ENCODE measurements at regions not wholly inside any gene's neighbourhood (a gene's known extent, or its start where the extent isn't known, plus 50 kb on each side); places are given as distances from the start of the nearest gene placed in this dataset.

DNA sequence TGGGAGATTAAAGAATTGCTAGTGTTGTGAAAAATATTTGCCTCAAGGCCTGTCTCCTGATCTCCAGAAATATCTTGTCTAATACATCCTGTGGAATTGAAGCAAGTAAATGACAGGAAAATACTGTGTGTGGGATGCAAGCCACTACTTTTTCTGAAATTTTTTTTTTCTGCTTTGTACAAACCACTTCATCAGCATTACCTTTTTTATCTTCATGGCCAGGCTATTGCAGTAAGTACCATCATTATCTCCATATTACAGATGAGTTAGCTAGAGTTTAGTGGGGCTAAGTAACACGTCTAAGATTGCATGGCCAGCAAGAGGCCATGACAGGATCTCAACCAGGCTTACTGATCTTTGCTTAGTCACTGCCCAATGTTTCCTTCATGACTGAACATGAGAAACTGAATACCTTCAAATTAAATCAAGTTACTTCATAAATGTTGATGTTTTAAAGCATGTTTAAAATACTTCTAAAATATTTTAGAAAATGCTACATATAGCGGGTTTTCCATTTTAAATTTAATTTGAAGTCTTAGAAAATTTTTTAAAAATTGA lies 273.7 kb downstream of the SLC6A15 start:
- no peak overlapping the region for H3K4me3 ChIP-seq (ENCODE audit: low read depth, low read length)
- TF ChIP-seq, protein P1, sequence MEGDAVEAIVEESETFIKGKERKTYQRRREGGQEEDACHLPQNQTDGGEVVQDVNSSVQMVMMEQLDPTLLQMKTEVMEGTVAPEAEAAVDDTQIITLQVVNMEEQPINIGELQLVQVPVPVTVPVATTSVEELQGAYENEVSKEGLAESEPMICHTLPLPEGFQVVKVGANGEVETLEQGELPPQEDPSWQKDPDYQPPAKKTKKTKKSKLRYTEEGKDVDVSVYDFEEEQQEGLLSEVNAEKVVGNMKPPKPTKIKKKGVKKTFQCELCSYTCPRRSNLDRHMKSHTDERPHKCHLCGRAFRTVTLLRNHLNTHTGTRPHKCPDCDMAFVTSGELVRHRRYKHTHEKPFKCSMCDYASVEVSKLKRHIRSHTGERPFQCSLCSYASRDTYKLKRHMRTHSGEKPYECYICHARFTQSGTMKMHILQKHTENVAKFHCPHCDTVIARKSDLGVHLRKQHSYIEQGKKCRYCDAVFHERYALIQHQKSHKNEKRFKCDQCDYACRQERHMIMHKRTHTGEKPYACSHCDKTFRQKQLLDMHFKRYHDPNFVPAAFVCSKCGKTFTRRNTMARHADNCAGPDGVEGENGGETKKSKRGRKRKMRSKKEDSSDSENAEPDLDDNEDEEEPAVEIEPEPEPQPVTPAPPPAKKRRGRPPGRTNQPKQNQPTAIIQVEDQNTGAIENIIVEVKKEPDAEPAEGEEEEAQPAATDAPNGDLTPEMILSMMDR (IDR thresholded peaks at IDR 0.05; ENCODE audit: borderline replicate concordance, insufficient read depth, low read depth, low read length): no peak

DNA sequence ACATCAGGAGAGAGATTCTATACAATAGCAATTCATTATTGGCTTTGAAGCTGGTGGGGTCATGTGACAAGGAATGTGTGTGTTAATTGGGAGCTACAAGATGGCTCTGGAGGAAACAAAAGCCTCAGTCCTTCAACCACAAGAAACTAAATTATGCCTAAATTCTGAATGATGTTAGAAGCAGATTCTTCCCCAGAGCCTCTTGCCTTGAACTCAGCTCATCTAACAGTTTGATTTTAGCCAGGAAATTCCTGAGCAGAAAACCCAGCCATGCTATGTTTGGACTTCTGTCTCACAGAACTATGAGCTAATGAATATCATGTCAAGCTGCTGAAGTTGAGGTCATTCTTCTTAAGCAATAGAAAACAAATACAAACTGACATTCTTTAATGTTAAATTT lies 274.7 kb downstream of the SLC6A15 start:
- TF ChIP-seq, protein P1 (IDR thresholded peaks at IDR 0.05; ENCODE audit: borderline replicate concordance, insufficient read depth, low read depth, low read length): no peak
- H3K4me3 ChIP-seq (ENCODE audit: low read depth, low read length): no peak overlapping the region

DNA sequence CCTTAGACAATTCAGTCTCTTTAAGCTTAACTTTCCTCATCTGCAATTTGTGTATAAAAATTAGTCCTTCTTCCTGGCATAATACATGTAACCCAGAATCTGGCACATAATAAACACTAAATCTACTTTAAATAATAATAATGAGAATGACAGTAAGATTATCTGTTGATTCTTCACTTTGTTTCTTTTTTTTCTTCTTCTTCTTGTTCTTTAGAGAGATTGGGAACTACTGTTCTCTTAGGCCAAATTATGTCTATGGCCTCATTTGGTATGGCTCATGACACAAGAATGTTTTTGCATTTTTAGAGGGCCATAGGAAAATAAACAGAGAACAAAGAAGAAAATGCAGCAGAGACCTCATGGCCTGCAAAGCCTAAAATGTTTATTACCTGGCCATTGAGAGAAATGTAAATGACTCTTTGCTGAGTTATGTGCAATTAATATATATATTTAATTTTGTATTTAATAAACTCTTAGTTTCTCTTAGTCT lies 275.8 kb downstream of the SLC6A15 start:
- TF ChIP-seq, protein P1 (IDR thresholded peaks at IDR 0.05; ENCODE audit: borderline replicate concordance, insufficient read depth, low read depth, low read length): no peak
- no peak overlapping the region for H3K4me3 ChIP-seq (ENCODE audit: low read depth, low read length)

DNA sequence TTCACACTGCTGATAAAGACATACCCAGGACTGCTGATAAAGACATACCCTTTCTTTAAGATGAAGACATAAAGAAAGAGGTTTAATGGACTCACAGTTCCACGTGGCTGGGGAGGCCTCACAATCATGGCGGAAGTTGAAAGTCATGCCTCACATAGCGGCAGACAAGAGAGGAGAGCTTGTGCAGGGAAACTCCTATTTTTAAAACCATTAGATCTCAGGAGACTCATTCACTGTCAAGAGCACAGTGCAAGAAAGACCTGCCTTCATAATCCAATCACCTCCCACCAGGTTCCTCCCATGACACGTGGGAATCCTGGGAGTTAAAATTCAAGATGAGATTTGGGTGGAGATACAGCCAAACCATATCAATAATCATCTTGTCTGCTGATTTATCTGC lies 278.1 kb downstream of the SLC6A15 start:
- no peak overlapping the region for H3K4me3 ChIP-seq (ENCODE audit: low read depth, low read length)
- TF ChIP-seq, protein P1 (IDR thresholded peaks at IDR 0.05; ENCODE audit: borderline replicate concordance, insufficient read depth, low read depth, low read length): no peak

DNA sequence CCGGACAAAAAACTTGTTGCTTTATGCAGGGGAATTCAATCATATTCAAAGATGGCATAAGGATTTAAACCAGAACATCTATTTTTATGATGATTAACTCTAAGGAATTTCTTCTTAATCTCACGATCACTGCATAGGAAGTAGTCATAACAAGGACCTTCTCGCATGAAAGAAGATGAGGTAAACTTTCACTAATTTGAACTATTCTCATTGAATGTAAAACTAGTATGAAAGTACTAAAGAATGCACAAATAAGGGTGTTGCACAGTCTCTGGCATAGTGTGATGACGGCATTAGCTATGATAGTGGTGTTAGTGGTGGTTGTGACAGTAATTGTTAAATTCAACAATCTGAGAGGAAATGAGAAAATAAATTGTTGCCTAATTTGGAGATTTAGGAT lies 280.0 kb downstream of the SLC6A15 start:
- TF ChIP-seq, protein P1 (IDR thresholded peaks at IDR 0.05; ENCODE audit: borderline replicate concordance, insufficient read depth, low read depth, low read length): no peak
- H3K4me3 ChIP-seq (ENCODE audit: low read depth, low read length): no peak overlapping the region

DNA sequence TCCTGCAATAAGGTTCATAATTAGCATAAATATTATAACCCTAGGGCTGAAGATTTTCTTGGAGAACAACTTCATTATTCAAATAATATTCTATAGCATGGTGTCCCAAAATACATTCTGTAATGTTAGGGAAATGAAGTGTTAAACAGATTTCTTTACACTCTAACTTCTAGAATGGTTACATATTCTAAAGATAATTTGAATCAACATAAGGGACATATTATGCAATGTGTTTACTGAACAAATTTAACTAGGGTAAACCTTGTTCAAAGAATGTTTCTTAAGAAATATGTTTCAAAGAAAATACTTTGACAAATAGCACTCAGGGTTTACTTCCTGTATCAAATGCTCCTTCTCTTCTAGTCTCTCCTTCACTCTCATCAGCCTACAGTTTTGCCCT lies 281.6 kb downstream of the SLC6A15 start:
- H3K4me3 ChIP-seq (ENCODE audit: low read depth, low read length): no peak overlapping the region
- TF ChIP-seq, protein P1 (IDR thresholded peaks at IDR 0.05; ENCODE audit: borderline replicate concordance, insufficient read depth, low read depth, low read length): no peak

DNA sequence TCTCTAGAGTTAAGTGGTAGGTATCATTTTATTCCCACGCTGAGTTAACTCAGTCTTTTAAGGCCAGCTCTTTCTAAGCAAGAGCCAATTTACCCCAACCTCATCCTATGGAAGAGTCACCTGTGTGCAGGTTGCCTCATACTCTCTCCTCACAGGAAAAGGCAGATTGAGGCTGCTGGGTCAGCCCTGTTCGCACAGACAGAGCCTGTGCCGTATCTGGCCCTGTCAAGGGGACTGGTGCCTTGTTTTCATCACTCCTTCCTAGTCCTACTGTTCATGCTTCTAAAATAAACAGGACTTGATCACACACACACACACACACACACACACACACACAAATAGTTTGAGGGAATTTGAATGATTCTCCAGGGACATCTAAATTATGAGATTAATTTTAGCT lies 285.0 kb downstream of the SLC6A15 start:
- H3K4me3 ChIP-seq (ENCODE audit: low read depth, low read length): no peak overlapping the region
- TF ChIP-seq, protein P1 (IDR thresholded peaks at IDR 0.05; ENCODE audit: borderline replicate concordance, insufficient read depth, low read depth, low read length): no peak
